H1 (cell line): ENCODE measurements at regions not wholly inside any gene's neighbourhood (a gene's known extent, or its start where the extent isn't known, plus 50 kb on each side); places are given as distances from the start of the nearest gene placed in this dataset.

Experiments used
- KDM1A ChIP-seq: fragments of 200-600, 300-600 bp; sonication (generic); IDR thresholded peaks from 2 replicates; pipeline ENCODE4 v1.7.1; 2016; ENCODE audit warnings: mild to moderate bottlenecking, low read length, borderline replicate concordance
- POLR2A ChIP-seq, 2 experiments: IDR thresholded peaks; 1 replicate in 1 of 2; 2 replicates in 1 of 2; pipeline ENCODE4 v1.6.1; 2011; ENCODE audit warnings: low read depth in 2 of 2, low read length in 2 of 2, mild to moderate bottlenecking in 2 of 2; ENCODE audit errors: control extremely low read depth in 1 of 2
- SIN3A ChIP-seq, 2 experiments: IDR thresholded peaks in 1 of 2; conservative IDR thresholded peaks in 1 of 2; 2 replicates each; pipeline ENCODE4 v1.6.1; 2011 to 2012; ENCODE audit warnings: low read length in 2 of 2, improper control_type of control experiment in 1 of 2, low read depth in 1 of 2, mild to moderate bottlenecking in 1 of 2

DNA sequence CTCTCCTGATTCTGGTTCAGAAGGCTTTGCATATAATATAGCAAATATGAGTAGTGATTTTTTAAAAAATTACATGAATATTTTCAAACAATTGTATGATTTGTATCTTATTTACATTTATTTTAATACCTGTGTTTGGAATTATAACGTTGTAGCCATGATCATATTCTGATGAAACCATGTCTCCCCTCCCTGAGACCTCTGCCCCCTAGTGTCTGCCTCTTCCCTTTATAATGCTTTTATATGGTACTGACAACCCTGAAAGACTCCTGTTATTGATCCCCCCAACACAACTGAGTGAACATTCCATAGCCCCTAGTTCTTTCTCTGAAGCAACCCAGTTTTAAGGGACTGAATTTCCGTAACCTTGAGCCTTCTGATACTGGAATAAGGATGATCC lies 187.4 kb downstream of the SOX3 start (continued):
- TF ChIP-seq SIN3A (conservative IDR thresholded peaks at IDR 0.05 in 1 of 2, IDR thresholded peaks at IDR 0.05 in 1 of 2; ENCODE audit: low read depth in 1 of 2, low read length in 2 of 2) (no peak), POLR2A (IDR thresholded peaks at IDR 0.05; ENCODE audit: control extremely low read depth in 1 of 2, low read depth in 2 of 2, low read length in 2 of 2) (no peak), KDM1A (no peak)
